Activated naive CD8-positive, alpha-beta T cell (primary cell): ENCODE measurements at regions not wholly inside any gene's neighbourhood (a gene's known extent, or its start where the extent isn't known, plus 50 kb on each side); places are given as distances from the start of the nearest gene placed in this dataset.

ENCODE experiments used
- H3K27ac Mint-ChIP-seq: one replicate; pipeline ENCODE4 v1.8.0; 2021; ENCODE audit warnings: mixed read lengths
- H3K27me3 Mint-ChIP-seq: one replicate; pipeline ENCODE4 v1.8.0; 2021; ENCODE audit warnings: mixed read lengths
- H3K36me3 Mint-ChIP-seq: one replicate; pipeline ENCODE4 v1.8.0; 2021; ENCODE audit warnings: mixed read lengths
- H3K4me1 Mint-ChIP-seq: one replicate; pipeline ENCODE4 v1.8.0; 2021; ENCODE audit warnings: low read depth, mixed read lengths
- H3K4me3 Mint-ChIP-seq: one replicate; pipeline ENCODE4 v1.8.0; 2021; ENCODE audit warnings: mild to moderate bottlenecking, mixed read lengths
- H3K9me3 Mint-ChIP-seq: one replicate; pipeline ENCODE4 v1.8.0; 2021; ENCODE audit warnings: low read depth, mixed read lengths

DNA sequence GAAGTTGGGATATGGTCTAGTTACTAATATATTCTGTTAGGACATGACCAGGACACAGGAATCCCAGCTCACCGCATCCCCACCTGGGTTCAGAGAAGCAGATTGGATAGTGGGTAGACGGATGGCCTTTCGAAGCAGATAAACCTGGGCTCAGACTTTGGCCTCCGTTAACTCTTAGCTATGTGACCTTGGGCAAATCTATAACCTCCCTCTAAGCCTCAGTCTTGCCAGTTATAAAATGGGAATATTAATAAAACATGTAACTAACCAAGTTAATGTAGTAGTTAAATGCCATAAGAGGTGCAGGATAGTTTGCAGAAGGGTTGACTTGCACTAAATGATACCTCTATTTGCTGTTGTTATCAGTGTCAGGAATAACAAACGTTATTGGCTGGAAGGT lies 127.6 kb upstream of the JCAD start:
- Mint-ChIP-seq H3K4me3 (no peak overlapping the region), H3K9me3 (no peaks in the 10 kb centered on the region), H3K36me3 (no peaks in the 10 kb centered on the region), H3K27me3 (peaks cover 2% of the 10 kb centered on the region), H3K4me1 (no peaks in the 10 kb centered on the region), H3K27ac (no peak overlapping the region)

DNA sequence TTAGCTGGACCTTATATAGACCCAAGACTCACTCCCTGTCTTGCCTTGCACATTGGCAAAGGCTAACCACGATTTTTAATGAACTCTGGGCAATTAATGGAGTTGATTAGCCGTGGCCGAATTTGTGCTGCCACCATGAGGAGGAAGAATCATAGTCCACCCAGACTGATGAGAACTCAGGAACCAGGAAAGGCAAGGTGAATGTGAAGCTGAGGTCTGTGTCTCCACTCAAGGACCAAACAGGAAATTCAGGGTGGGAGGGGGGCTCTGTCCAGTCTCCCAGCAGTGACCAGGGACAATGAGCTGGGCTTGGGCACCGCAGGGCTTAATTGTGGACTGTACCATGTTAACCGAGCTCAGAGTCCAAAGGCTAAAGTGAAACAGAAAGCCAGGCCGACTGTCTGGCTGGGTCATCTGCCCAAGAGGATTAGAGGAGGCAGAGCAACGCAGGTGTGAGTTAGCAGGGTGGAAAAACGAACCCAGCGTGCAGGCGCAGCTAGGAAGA lies 127.0 kb upstream of the JCAD start:
- Mint-ChIP-seq H3K36me3 (no peaks in the 10 kb centered on the region), H3K27me3 (peaks cover 2% of the 10 kb centered on the region), H3K27ac (no peak overlapping the region), H3K9me3 (no peaks in the 10 kb centered on the region), H3K4me3 (no peak overlapping the region), H3K4me1 (no peaks in the 10 kb centered on the region)

DNA sequence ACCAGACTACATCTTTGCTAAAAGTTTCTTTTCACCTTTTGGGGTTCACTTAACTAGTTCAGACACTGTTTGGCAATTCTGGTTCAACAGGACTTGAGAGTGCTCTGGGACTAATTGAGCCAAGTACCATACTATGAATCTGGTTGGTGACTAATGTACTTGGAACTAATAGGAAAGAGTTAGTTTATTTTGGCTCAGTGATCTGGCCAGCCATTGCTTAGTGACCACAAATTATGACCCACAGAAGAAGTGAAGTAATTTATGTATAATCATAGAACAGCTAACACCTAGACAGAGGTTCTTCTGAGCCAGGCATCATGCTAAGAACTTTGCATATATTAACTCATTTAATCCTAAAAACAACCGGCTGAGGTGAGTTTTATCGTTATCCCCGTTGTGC lies 126.5 kb upstream of the JCAD start:
- H3K9me3 Mint-ChIP-seq: no peaks in the 10 kb centered on the region
- peaks cover 2% of the 10 kb centered on the region for H3K27me3 Mint-ChIP-seq
- H3K4me3 Mint-ChIP-seq: no peak overlapping the region
- no peaks in the 10 kb centered on the region for H3K4me1 Mint-ChIP-seq
- H3K36me3 Mint-ChIP-seq: no peaks in the 10 kb centered on the region
- H3K27ac Mint-ChIP-seq: no peak overlapping the region

DNA sequence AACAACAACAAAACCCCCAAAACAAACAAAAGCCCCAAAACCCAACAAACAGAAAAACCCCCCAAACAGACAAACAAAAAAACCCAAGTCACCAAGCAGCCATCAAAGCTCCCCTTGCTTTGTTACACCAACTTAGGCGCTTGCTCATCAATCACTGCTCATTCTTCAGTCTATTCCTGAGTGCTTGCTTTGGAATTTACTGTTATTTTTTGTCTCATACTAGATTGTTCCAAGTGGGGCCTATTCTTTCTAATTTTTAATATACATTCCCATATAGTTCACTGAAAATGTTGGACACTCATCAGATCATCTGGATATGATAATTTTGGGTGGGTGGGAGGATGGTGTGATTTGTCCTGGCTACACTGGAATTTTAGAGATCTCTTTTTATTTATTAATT lies 126.0 kb upstream of the JCAD start:
- H3K4me1 Mint-ChIP-seq: no peaks in the 10 kb centered on the region
- no peak overlapping the region for H3K27ac Mint-ChIP-seq
- H3K36me3 Mint-ChIP-seq: no peaks in the 10 kb centered on the region
- no peak overlapping the region for H3K4me3 Mint-ChIP-seq
- peaks cover 2% of the 10 kb centered on the region for H3K27me3 Mint-ChIP-seq
- no peaks in the 10 kb centered on the region for H3K9me3 Mint-ChIP-seq

DNA sequence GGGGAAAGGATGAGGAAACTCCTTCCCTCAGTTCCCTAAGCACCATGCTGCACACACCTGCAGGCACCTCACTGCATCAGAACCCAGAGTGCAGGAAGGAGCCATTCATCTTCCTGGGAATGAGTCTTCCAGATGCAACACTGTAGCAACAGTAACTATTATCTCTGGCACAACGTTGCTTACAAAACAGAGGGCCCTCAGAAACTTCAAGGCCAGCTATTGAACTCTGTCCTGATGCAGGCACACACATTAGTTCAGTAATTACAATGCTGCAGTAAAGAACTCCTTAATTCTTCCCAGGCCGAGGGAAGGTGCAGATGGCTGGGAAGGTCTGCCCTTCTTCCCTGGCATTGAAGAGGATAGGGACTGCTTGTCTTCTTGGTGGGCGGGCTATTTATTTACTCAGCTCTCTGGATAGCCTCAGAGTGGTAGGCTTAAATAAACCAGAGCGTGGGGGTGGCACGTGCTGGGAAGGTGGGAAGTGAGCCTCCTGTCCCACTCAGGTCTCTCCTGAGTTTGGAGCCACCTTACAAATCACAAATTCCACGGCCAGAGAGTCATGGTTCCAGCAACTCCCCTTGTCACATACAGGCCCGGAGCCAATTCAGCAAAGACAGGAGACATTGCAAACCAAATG lies 125.1 kb upstream of the JCAD start:
- no peak overlapping the region for H3K4me3 Mint-ChIP-seq
- H3K27me3 Mint-ChIP-seq: peaks cover 2% of the 10 kb centered on the region
- H3K36me3 Mint-ChIP-seq: no peaks in the 10 kb centered on the region
- no peaks in the 10 kb centered on the region for H3K9me3 Mint-ChIP-seq
- H3K4me1 Mint-ChIP-seq: no peaks in the 10 kb centered on the region
- H3K27ac Mint-ChIP-seq: no peak overlapping the region

DNA sequence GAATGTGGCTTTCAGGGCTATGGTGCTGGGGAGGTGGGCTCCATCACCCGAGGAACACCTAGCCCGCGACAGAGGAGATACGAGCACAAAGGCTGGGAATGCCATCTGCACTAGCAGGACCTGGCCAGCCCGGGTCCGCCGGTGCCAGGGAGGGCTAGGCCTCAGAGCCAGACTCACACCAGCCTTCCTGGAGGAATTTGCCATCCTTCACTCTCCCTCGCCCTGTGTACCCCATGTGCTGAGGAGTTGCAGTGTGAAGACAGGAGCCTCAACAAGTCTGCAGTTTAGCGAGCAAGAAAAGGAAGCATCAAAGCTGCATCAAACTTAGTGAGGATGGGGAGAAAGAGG lies 123.6 kb upstream of the JCAD start:
- Mint-ChIP-seq H3K4me1 (no peaks in the 10 kb centered on the region), H3K9me3 (no peaks in the 10 kb centered on the region), H3K27ac (no peak overlapping the region), H3K4me3 (no peak overlapping the region), H3K36me3 (no peaks in the 10 kb centered on the region), H3K27me3 (no peaks in the 10 kb centered on the region)

DNA sequence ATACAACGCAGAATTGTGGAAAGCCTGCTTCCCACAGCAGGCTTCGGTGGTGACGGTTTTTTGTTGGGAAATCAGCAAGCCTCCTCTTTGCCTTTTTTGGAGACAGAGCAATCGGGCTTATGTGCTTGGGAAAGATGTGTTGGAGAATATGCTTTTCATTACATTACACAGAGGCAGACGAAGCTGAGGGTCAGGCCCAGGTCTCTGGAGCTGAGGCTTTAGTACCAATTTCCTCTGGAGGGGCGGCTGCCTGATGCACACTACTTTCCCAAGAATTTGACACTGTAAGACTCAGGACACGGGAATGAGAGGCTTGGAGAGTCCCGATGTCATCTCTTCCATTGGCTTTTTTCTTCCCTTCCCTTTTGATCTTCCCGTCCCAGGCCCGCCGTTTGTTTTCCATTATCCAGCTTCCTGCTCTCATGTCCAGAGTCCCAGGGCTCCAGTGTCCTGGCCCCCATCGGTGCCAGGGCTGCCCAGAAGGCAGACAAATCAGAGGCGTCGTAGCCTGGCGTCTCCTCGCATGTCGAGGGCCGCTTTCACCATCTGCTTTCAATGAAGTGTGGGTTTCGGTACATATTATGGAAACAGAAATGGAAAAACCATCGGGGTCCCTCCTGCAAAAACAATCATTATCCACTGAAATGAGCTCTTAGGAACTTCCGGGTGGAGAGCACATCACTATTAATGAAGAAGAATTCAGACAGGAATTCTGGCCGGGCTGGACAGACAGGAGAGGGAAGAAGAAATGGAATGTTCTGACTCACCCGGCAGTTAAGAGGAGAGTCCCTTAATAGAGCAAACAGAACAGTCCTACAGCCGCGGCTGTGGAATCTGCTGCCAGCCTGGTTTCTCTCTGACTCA lies 123.0 kb upstream of the JCAD start:
- no peaks in the 10 kb centered on the region for H3K9me3 Mint-ChIP-seq
- no peaks in the 10 kb centered on the region for H3K4me1 Mint-ChIP-seq
- H3K27me3 Mint-ChIP-seq: no peaks in the 10 kb centered on the region
- H3K4me3 Mint-ChIP-seq: no peak overlapping the region
- H3K36me3 Mint-ChIP-seq: no peaks in the 10 kb centered on the region
- H3K27ac Mint-ChIP-seq: no peak overlapping the region

DNA sequence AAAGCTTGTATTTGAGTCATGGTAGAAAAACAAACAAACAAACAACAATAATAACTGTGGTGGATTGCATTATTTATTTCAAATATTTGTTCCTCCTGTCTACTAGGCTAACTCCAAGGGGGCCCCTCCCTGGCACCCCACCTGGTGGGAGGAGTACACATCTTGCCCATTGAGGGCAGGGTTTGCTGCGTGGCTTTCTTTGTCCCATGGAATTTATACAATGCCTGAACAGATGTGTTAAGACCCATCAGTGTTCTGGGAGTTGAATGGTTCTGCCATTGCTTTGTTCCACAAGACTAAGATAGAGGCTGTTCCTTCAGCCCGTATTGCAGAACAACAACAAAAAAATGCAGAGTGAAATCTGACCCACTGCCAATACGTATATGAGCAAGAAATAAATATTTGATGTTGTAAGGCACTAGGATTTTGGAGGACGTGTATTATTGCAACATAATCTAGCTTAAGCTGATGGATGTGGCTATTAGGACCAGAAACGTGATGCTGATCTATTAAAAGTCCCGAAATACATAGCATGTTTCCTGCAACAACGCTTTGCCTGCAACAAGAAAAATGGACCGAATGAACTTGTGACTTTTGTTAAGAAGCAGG lies 119.1 kb upstream of the JCAD start:
- no peaks in the 10 kb centered on the region for H3K4me1 Mint-ChIP-seq
- no peaks in the 10 kb centered on the region for H3K9me3 Mint-ChIP-seq
- H3K27ac Mint-ChIP-seq: no peak overlapping the region
- H3K36me3 Mint-ChIP-seq: no peaks in the 10 kb centered on the region
- H3K27me3 Mint-ChIP-seq: peaks cover 3% of the 10 kb centered on the region
- H3K4me3 Mint-ChIP-seq: no peak overlapping the region

DNA sequence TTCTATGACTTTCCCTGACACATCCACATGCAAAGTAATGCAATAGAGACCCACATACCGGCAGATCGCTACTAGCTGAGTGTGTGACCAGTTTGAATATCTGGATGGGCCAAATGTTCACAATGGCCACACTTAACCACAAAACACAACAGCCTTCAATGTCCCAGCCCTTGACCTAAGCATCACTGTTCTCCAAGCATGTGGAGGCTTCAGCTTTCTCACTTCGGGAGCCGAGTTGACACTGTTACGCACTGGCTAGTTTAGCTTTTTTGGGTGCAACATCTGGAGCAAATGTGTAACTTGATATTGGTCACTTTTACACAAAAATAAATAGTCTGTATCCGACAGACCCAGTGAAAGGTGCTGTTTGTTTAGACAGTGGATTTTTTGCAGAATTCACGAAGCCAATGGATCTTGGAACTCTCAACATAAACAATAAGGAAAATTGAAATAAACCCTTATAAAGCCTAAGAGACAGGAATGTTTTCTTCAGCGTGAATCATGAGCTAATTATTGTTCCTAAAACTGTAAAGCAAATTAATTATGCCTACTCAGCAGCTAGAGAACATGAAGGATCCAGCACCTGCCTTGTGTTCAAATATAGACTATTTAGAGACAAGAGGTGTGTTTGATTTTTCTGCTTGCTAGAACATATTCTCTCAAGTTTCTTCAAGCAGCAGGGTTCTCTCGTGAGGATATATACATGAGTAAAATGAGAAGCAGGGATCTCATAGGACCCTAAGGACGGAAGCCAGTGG lies 117.6 kb upstream of the JCAD start:
- no peaks in the 10 kb centered on the region for H3K9me3 Mint-ChIP-seq
- peaks cover 3% of the 10 kb centered on the region for H3K27me3 Mint-ChIP-seq
- no peak overlapping the region for H3K4me3 Mint-ChIP-seq
- no peaks in the 10 kb centered on the region for H3K36me3 Mint-ChIP-seq
- H3K27ac Mint-ChIP-seq: no peak overlapping the region
- H3K4me1 Mint-ChIP-seq: no peaks in the 10 kb centered on the region

DNA sequence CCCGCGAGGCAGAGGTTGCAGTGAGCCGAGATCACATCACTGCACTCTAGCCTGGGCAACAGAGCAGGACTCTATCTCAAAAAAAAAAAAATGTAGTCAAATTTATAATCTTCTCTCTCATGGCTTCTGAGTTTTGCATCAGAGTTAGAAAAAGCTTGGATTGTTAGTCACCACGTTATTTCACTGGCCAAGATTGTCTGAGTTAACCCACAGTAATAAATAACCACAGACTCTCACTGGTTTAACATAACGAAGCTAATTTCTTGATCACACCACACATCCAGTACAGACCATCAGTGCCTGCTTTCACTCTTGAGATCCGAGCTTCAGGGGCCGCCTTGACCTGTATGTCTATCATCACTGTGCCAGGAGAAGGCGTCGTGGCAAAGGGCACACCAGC lies 116.8 kb upstream of the JCAD start:
- Mint-ChIP-seq H3K9me3 (no peaks in the 10 kb centered on the region), H3K4me3 (no peak overlapping the region), H3K4me1 (no peaks in the 10 kb centered on the region), H3K27me3 (peaks cover 3% of the 10 kb centered on the region), H3K27ac (no peak overlapping the region), H3K36me3 (no peaks in the 10 kb centered on the region)

DNA sequence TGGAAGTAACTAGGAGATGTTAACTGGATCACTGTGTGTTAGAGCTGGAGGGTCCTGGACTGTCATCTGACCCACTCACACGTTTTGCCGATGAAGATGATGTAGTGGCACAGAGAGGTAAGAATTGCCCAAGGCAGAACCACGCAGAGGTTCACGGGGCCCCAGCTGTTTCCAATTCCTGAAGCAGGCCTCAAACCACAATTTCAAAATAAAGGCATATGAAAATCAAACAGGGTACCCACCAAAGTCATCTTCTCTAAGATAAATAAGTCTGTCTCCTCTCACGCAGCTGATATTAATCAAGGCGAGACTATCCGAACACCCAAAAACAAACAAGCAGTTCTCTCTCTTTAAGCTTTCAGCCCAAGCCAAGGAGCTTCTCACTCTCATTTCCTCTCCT lies 113.3 kb upstream of the JCAD start:
- Mint-ChIP-seq H3K27me3 (peaks cover 12% of the 10 kb centered on the region), H3K9me3 (no peaks in the 10 kb centered on the region), H3K27ac (no peak overlapping the region), H3K4me3 (no peak overlapping the region), H3K36me3 (no peaks in the 10 kb centered on the region), H3K4me1 (no peaks in the 10 kb centered on the region)

DNA sequence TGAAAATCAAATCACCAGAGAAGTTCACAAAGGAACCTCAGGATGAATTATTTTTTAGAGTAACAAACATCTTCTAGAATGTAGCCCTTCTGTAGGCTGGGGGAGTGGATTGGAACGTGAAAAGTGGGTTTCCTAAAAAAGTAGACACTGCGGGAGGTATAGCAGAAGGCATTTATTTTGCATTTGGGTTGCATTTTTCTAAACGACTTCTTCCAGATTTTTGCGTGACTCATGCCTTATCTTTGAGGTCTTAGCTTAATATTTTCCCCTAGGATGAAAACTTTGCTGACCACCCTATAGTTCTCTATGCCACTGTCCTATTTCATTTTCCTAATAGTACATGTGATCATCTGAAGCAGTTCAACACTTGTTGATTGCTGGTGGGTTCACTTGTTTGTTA lies 112.7 kb upstream of the JCAD start:
- H3K27ac Mint-ChIP-seq: no peak overlapping the region
- no peaks in the 10 kb centered on the region for H3K9me3 Mint-ChIP-seq
- H3K4me1 Mint-ChIP-seq: no peaks in the 10 kb centered on the region
- no peak overlapping the region for H3K4me3 Mint-ChIP-seq
- H3K27me3 Mint-ChIP-seq: peaks cover 15% of the 10 kb centered on the region
- no peaks in the 10 kb centered on the region for H3K36me3 Mint-ChIP-seq

DNA sequence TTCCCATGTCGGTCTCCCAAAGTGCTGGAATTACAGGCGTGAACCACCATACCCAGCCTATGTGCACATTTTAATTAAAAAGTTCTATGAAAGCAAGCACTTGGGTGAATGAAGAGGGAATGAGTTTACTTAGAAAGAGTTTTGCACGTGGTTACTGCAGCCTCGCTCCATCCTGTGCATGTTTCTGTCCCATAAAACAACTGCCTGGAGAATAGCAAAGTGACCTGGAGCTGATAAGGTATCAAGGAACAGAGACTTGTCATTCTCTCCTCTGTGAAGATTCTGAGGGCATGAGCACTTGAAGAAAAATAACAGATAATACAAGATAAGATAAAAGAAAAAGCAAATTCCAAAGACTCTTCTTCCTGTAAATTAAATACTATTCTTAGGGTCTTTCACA lies 112.2 kb upstream of the JCAD start:
- Mint-ChIP-seq H3K4me3 (no peak overlapping the region), H3K36me3 (no peaks in the 10 kb centered on the region), H3K27me3 (peaks cover 17% of the 10 kb centered on the region), H3K4me1 (no peaks in the 10 kb centered on the region), H3K9me3 (no peaks in the 10 kb centered on the region), H3K27ac (no peak overlapping the region)

DNA sequence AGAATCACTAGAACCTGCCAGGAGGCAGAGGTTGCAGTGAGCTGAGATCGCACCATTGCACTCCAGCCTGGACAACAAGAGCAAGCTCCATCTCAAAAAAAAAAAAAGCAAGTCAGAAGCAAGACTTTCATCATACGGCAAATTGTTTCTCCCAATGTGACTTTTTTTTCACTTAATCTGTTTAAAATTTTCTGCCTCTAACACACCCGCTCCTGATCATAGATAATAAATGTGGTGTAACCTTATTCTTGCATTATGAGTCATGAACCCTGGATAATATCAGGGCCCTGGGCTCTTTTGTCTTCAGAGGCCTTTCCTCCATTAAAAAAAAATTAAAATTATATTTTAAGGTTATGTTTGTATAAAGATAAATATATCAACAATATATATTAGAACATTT lies 111.4 kb upstream of the JCAD start:
- peaks cover 16% of the 10 kb centered on the region for H3K27me3 Mint-ChIP-seq
- H3K9me3 Mint-ChIP-seq: no peaks in the 10 kb centered on the region
- no peaks in the 10 kb centered on the region for H3K4me1 Mint-ChIP-seq
- no peak overlapping the region for H3K27ac Mint-ChIP-seq
- H3K4me3 Mint-ChIP-seq: no peak overlapping the region
- H3K36me3 Mint-ChIP-seq: no peaks in the 10 kb centered on the region

DNA sequence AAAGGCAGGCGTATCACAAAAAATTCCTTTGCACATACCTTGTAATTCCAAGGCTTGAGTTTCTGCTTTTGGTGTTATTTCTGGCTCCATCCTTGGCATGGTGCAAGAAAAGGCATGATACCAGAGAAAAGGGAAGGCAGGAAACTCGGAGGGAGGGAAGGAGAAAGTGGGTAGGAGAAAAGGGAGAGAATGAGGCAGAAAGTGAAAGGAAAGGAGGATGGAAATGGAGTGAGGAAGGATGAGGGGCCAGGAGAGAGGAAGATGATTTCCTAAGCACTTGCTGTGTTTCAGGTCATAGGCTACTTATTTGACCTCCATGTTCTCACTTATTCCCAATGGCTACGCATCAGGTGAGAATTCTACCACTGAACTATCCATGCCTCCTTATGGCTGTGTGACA lies 110.8 kb upstream of the JCAD start:
- Mint-ChIP-seq H3K36me3 (no peaks in the 10 kb centered on the region), H3K27me3 (peaks cover 21% of the 10 kb centered on the region), H3K27ac (no peak overlapping the region), H3K4me3 (no peak overlapping the region), H3K4me1 (no peaks in the 10 kb centered on the region), H3K9me3 (no peaks in the 10 kb centered on the region)
